ENCODE measurements at regions not wholly inside any gene's neighbourhood (a gene's known extent, or its start where the extent isn't known, plus 50 kb on each side); places are given as distances from the start of the nearest gene placed in this dataset.

DNA sequence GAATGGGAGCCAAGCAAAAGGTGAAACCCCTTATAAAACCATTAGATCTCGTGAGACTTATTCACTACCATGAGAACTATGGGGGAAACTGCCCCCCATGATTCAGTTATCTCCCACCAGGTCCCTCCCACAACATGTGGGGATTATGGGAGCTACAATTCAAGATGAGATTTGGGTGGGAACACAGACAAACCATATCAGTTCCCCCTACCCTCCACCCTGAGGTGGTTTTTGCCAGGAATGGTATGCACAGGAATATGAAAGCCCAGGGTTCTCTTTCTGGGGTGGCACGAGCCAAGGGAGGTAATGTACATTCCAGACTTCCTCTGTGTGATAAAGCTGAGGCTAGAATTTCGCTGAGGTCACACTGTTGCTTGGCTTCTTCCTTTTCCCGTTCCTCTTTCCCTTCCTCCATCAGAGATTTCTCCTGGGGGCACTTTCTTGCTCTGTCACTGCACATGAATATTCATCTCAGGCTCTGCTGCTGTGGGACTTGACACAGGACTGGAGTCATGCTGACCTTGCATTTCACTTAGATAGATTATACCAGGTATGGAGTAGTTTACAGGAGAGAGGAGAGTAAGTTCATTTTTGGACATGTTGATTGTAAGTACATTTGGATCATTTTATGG, 347.0 kb upstream of the MTPN start:
- Histone ChIP-seq H4K20me1 (ENCODE audit: control insufficient read depth, insufficient read depth, insufficient read length) (no peaks in the 10 kb centered on the region), H2BK5ac (ENCODE audit: insufficient read length, low read length) (no peak overlapping the region), H3K4ac (ENCODE audit: low read depth, low read length) (no peak overlapping the region), H3K14ac (ENCODE audit: insufficient read depth, low read length) (no peak overlapping the region), H3T11ph (ENCODE audit: low read length) (no peak overlapping the region), H3K18ac (ENCODE audit: insufficient read length, low read depth, low read length) (no peak overlapping the region), H3K4me1 (ENCODE audit: insufficient read depth, low read length) (no peaks in the 10 kb centered on the region), H3K4me2 (ENCODE audit: insufficient read depth, insufficient read length, low read length) (no peak overlapping the region), H2BK20ac (ENCODE audit: low read depth, low read length, poor library complexity, severe bottlenecking) (no peak overlapping the region), H2BK15ac (ENCODE audit: low read depth, low read length) (no peak overlapping the region), H3K9ac (ENCODE audit: extremely low read depth, insufficient read length, low read length) (no peak overlapping the region), H3K27ac (ENCODE audit: insufficient read length, low read depth, low read length) (no peak overlapping the region), H4K8ac (replicated peaks; ENCODE audit: insufficient read length, low read depth, low read length) (no peak overlapping the region), H3K23me2 (ENCODE audit: insufficient read length, low read depth, low read length, poor library complexity, severe bottlenecking) (no peaks in the 10 kb centered on the region), H3K9me3 (ENCODE audit: control insufficient read depth, low read depth, low read length) (no peaks in the 10 kb centered on the region), H2BK120ac (ENCODE audit: low read depth, low read length, poor library complexity, severe bottlenecking) (no peak overlapping the region), H3K79me2 (ENCODE audit: insufficient read depth, low read length) (no peaks in the 10 kb centered on the region), H3K79me1 (ENCODE audit: insufficient read depth, low read depth, low read length, poor library complexity, severe bottlenecking) (no peaks in the 10 kb centered on the region), H2AFZ (ENCODE audit: low read length) (no peak overlapping the region), H3K27me3 (ENCODE audit: insufficient read depth, low read length) (no peaks in the 10 kb centered on the region), H2BK12ac (ENCODE audit: insufficient read length, low read depth, low read length) (no peak overlapping the region), H2AK5ac (ENCODE audit: insufficient read length, low read length) (no peak overlapping the region), H4K91ac (ENCODE audit: insufficient read length, low read depth, low read length) (no peak overlapping the region), H3K56ac (ENCODE audit: insufficient read length, low read depth, low read length) (no peak overlapping the region), H3K23ac (ENCODE audit: insufficient read length, low read depth, low read length) (no peak overlapping the region), H4K5ac (ENCODE audit: insufficient read length, low read depth, low read length) (no peak overlapping the region)
- no peaks in the 10 kb centered on the region for H3K9me3 Mint-ChIP-seq
- no peaks in the 10 kb centered on the region; the same call in 1 of the 2 replicates for H3K27me3 Mint-ChIP-seq (ENCODE audit: low read depth)
- no peaks in the 10 kb centered on the region; a peak in 1 of 7 replicates for H3K36me3 Mint-ChIP-seq (ENCODE audit: insufficient read depth in 1 of 3, low read depth in 3 of 3)
- H3K27ac Mint-ChIP-seq = no peak overlapping the region
- H3K4me1 Mint-ChIP-seq = peaks cover 0 to 3% of the 10 kb centered on the region in 2 experiments; a peak in 2 of 4 replicates
- no peak for DNase-seq
- WGBS (ENCODE audit: extremely low coverage, insufficient read length, low lambda C conversion rate) = no CpG with 5 or more reads among the region's 4 CpGs
- TF ChIP-seq, protein P1, sequence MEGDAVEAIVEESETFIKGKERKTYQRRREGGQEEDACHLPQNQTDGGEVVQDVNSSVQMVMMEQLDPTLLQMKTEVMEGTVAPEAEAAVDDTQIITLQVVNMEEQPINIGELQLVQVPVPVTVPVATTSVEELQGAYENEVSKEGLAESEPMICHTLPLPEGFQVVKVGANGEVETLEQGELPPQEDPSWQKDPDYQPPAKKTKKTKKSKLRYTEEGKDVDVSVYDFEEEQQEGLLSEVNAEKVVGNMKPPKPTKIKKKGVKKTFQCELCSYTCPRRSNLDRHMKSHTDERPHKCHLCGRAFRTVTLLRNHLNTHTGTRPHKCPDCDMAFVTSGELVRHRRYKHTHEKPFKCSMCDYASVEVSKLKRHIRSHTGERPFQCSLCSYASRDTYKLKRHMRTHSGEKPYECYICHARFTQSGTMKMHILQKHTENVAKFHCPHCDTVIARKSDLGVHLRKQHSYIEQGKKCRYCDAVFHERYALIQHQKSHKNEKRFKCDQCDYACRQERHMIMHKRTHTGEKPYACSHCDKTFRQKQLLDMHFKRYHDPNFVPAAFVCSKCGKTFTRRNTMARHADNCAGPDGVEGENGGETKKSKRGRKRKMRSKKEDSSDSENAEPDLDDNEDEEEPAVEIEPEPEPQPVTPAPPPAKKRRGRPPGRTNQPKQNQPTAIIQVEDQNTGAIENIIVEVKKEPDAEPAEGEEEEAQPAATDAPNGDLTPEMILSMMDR (conservative IDR thresholded peaks at IDR 0.05) = no peak
- H3K4me3 Mint-ChIP-seq = no peak overlapping the region
